ENCODE measurements at regions not wholly inside any gene's neighbourhood (a gene's known extent, or its start where the extent isn't known, plus 50 kb on each side); places are given as distances from the start of the nearest gene placed in this dataset.

DNA sequence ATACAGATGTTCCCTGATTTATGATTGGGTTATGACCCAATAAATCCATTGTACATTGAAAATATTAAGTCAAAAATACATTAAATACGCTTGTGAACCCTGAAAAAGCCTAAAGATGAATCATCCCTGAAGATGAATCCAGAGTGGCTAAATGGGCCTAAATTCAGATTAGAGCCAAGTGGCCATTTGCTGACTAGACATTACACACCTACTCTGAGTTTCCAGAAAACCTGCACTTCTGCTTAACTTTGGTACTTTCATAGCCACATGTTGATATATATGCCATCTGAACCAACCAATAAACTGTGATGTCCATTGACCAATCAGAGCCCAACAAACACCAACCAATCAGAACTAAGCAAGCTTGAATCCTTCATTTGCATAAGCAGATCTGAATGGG lies 106.9 kb downstream of the WT1 start (continued):
- TF ChIP-seq, protein P1, sequence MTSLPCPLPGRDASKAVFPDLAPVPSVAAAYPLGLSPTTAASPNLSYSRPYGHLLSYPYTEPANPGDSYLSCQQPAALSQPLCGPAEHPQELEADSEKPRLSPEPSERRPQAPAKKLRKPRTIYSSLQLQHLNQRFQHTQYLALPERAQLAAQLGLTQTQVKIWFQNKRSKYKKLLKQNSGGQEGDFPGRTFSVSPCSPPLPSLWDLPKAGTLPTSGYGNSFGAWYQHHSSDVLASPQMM (CRISPR knock-in tag; IDR thresholded peaks at IDR 0.05) = no peak
- TF ChIP-seq SAP30 (IDR thresholded peaks at IDR 0.05; ENCODE audit: borderline replicate concordance, insufficient read depth, low read depth, low read length, poor library complexity, severe bottlenecking) = no peak
- TF ChIP-seq, protein P2, sequence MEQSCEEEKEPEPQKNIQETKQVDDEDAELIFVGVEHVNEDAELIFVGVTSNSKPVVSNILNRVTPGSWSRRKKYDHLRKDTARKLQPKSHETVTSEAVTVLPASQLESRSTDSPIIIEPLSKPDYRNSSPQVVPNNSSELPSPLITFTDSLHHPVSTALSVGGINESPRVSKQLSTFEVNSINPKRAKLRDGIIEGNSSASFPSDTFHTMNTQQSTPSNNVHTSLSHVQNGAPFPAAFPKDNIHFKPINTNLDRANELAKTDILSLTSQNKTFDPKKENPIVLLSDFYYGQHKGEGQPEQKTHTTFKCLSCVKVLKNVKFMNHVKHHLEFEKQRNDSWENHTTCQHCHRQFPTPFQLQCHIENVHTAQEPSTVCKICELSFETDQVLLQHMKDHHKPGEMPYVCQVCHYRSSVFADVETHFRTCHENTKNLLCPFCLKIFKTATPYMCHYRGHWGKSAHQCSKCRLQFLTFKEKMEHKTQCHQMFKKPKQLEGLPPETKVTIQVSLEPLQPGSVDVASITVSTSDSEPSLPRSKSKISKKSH (CRISPR knock-in tag; IDR thresholded peaks at IDR 0.05) = no peak
- TF ChIP-seq, protein P3, sequence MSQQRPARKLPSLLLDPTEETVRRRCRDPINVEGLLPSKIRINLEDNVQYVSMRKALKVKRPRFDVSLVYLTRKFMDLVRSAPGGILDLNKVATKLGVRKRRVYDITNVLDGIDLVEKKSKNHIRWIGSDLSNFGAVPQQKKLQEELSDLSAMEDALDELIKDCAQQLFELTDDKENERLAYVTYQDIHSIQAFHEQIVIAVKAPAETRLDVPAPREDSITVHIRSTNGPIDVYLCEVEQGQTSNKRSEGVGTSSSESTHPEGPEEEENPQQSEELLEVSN (IDR thresholded peaks at IDR 0.05; ENCODE audit: borderline replicate concordance in 1 of 2, extremely low read depth in 1 of 2, insufficient read depth in 1 of 2, insufficient read length in 1 of 2, low read depth in 1 of 2, low read length in 1 of 2, poor library complexity in 1 of 2, severe bottlenecking in 1 of 2) = no peak
- no peak for TF ChIP-seq TOE1 (IDR thresholded peaks at IDR 0.05; ENCODE audit: borderline replicate concordance)
- no peak for TF ChIP-seq TOE1 (CRISPR knock-in tag; IDR thresholded peaks at IDR 0.05; ENCODE audit: borderline replicate concordance, low read depth)
- TF ChIP-seq, protein P4, sequence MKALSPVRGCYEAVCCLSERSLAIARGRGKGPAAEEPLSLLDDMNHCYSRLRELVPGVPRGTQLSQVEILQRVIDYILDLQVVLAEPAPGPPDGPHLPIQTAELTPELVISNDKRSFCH (CRISPR knock-in tag; IDR thresholded peaks at IDR 0.05) = no peak
- TF ChIP-seq, protein P4 (tag; IDR thresholded peaks at IDR 0.05) = no peak
- no peak for TF ChIP-seq TAF9B (IDR thresholded peaks at IDR 0.05; ENCODE audit: partially characterized antibody)
- TF ChIP-seq, protein P5, sequence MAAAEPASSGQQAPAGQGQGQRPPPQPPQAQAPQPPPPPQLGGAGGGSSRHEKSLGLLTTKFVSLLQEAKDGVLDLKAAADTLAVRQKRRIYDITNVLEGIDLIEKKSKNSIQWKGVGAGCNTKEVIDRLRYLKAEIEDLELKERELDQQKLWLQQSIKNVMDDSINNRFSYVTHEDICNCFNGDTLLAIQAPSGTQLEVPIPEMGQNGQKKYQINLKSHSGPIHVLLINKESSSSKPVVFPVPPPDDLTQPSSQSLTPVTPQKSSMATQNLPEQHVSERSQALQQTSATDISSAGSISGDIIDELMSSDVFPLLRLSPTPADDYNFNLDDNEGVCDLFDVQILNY (CRISPR knock-in tag; IDR thresholded peaks at IDR 0.05) = no peak
- no peak for TF ChIP-seq ZNF184 (CRISPR knock-in tag; IDR thresholded peaks at IDR 0.05)
- no peak for TF ChIP-seq CBX2 (IDR thresholded peaks at IDR 0.05; ENCODE audit: insufficient read depth, low read length, poor library complexity, severe bottlenecking)
- no peak for TF ChIP-seq ZNF699 (CRISPR knock-in tag; IDR thresholded peaks at IDR 0.05; ENCODE audit: insufficient replicate concordance)
- no peak for TF ChIP-seq U2AF2 (optimal IDR thresholded peaks at IDR 0.05; ENCODE audit: low read depth, low read length)
- TF ChIP-seq RAD21 (CRISPR knock-in tag; conservative IDR thresholded peaks at IDR 0.05 in 1 of 2, IDR thresholded peaks at IDR 0.05 in 1 of 2) = no peak
- TF ChIP-seq SREBF1 (IDR thresholded peaks at IDR 0.05; ENCODE audit: borderline replicate concordance, low read depth, low read length) = no peak
- TF ChIP-seq MTA1 (IDR thresholded peaks at IDR 0.05; ENCODE audit: borderline replicate concordance) = no peak
- TF ChIP-seq, protein P6, sequence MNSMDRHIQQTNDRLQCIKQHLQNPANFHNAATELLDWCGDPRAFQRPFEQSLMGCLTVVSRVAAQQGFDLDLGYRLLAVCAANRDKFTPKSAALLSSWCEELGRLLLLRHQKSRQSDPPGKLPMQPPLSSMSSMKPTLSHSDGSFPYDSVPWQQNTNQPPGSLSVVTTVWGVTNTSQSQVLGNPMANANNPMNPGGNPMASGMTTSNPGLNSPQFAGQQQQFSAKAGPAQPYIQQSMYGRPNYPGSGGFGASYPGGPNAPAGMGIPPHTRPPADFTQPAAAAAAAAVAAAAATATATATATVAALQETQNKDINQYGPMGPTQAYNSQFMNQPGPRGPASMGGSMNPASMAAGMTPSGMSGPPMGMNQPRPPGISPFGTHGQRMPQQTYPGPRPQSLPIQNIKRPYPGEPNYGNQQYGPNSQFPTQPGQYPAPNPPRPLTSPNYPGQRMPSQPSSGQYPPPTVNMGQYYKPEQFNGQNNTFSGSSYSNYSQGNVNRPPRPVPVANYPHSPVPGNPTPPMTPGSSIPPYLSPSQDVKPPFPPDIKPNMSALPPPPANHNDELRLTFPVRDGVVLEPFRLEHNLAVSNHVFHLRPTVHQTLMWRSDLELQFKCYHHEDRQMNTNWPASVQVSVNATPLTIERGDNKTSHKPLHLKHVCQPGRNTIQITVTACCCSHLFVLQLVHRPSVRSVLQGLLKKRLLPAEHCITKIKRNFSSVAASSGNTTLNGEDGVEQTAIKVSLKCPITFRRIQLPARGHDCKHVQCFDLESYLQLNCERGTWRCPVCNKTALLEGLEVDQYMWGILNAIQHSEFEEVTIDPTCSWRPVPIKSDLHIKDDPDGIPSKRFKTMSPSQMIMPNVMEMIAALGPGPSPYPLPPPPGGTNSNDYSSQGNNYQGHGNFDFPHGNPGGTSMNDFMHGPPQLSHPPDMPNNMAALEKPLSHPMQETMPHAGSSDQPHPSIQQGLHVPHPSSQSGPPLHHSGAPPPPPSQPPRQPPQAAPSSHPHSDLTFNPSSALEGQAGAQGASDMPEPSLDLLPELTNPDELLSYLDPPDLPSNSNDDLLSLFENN (IDR thresholded peaks at IDR 0.05; ENCODE audit: low read depth in 2 of 2, low read length in 2 of 2) = no peak
- TF ChIP-seq HNRNPL (IDR thresholded peaks at IDR 0.05; ENCODE audit: low read depth, low read length) = no peak
- TF ChIP-seq ADNP (tag; IDR thresholded peaks at IDR 0.05) = no peak

Measured in K562 (cell line).